ENCODE measurements at regions not wholly inside any gene's neighbourhood (a gene's known extent, or its start where the extent isn't known, plus 50 kb on each side); places are given as distances from the start of the nearest gene placed in this dataset.
"Not testable (repeated sequence)": the region's sequence is repeated elsewhere in the genome, so short reads cannot be mapped to it uniquely, and the experiment has no call there.

DNA sequence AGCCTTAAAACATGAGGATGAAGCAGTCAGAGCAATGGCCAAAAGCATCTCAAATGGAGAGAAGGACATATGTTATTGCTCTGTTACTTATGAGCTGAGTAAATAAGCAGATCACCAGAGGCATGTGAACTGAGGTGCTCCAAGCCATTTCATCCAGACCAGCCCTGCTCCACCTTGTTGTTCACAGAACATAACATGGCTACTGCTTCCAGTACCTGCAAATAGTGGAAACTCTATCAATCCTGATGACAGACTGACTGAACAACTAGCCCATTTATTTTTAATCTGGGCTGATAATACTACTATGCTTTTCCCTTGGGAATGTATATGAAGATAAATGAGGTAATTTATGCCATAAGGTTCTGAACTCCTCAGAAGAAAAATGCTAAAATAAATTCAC lies 1164.7 kb downstream of the FAM181B start:
- Histone ChIP-seq H3K9me3 (ENCODE audit: control insufficient read depth in 1 of 2, low read length in 2 of 2) (no peaks in the 10 kb centered on the region), H3K4me3 (ENCODE audit: low read depth in 1 of 2, low read length in 2 of 2) (no peak overlapping the region), H3K4me1 (ENCODE audit: control insufficient read depth in 1 of 2, insufficient read depth in 2 of 2, low read length in 2 of 2) (no peaks in the 10 kb centered on the region), H3K27me3 (ENCODE audit: low read depth, low read length) (no peaks in the 10 kb centered on the region), H3K36me3 (ENCODE audit: control insufficient read depth in 1 of 2, insufficient read depth in 2 of 2, low read length in 2 of 2) (no peaks in the 10 kb centered on the region), H3K27ac (ENCODE audit: low read length) (no peak overlapping the region)

DNA sequence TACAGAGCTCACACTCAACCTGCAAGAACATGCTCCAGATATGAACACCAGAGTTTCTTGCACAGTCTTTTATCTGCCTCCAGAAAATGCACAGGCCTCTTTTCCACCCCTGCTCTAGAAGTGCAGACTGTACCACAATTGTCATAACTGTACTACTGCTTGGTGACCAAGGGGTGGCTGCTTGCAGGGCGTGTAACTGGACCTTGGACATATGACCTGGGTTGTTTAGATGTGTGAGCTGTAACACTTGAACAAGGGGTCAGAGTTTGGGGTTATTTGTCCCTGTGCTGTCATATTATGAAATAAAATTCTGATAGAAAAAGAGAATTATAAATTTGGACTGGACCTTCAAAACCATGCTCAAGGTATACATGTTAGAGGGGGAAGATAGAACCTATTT lies 1185.5 kb downstream of the FAM181B start:
- H3K27me3 ChIP-seq (ENCODE audit: low read depth, low read length), result no peaks in the 10 kb centered on the region
- H3K4me3 ChIP-seq (ENCODE audit: low read depth in 1 of 2, low read length in 2 of 2), result no peak overlapping the region
- H3K36me3 ChIP-seq (ENCODE audit: control insufficient read depth in 1 of 2, insufficient read depth in 2 of 2, low read length in 2 of 2), result no peaks in the 10 kb centered on the region
- no peaks in the 10 kb centered on the region for H3K9me3 ChIP-seq (ENCODE audit: control insufficient read depth in 1 of 2, low read length in 2 of 2)
- no peak overlapping the region for H3K27ac ChIP-seq (ENCODE audit: low read length)
- H3K4me1 ChIP-seq (ENCODE audit: control insufficient read depth in 1 of 2, insufficient read depth in 2 of 2, low read length in 2 of 2), result no peaks in the 10 kb centered on the region

- H3K36me3 ChIP-seq (ENCODE audit: control insufficient read depth in 1 of 2, insufficient read depth in 2 of 2, low read length in 2 of 2); H3K27me3 ChIP-seq (ENCODE audit: low read depth, low read length): not testable (repeated sequence)
These were observed 1193.9 kb downstream of the FAM181B start for GRCh38 chr11:81539806-81540205.

DNA sequence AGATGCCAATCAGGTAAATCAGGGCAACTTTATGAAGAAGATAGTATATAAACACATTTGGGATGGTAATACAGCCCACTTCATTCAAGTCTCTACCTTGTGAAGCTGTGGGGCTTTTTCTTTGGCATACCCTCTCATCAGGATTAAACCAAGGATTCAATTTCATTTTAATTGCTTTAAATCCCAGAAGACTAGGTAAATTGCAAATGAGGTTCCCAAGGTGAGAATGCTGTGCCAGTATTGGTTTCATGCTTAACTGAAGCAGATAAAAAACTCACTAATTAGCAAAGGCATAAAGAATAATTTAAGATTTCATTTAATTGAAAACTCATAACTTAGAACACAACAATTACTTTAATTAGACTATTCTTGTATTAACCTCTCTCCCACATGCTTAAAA lies 1218.1 kb downstream of the FAM181B start:
- Histone ChIP-seq H3K27me3 (ENCODE audit: low read depth, low read length) (no peaks in the 10 kb centered on the region), H3K27ac (ENCODE audit: low read length) (no peak overlapping the region), H3K9me3 (ENCODE audit: control insufficient read depth in 1 of 2, low read length in 2 of 2) (no peaks in the 10 kb centered on the region), H3K4me1 (ENCODE audit: control insufficient read depth in 1 of 2, insufficient read depth in 2 of 2, low read length in 2 of 2) (no peaks in the 10 kb centered on the region), H3K36me3 (ENCODE audit: control insufficient read depth in 1 of 2, insufficient read depth in 2 of 2, low read length in 2 of 2) (no peaks in the 10 kb centered on the region), H3K4me3 (ENCODE audit: low read depth in 1 of 2, low read length in 2 of 2) (no peak overlapping the region)

More at GRCh38 chr11:81539806-81540205, 1193.9 kb downstream of the FAM181B start:
- H3K4me1 ChIP-seq (ENCODE audit: control insufficient read depth in 1 of 2, insufficient read depth in 2 of 2, low read length in 2 of 2); H3K9me3 ChIP-seq (ENCODE audit: control insufficient read depth in 1 of 2, low read length in 2 of 2); H3K4me3 ChIP-seq (ENCODE audit: low read depth in 1 of 2, low read length in 2 of 2); H3K27ac ChIP-seq (ENCODE audit: low read length): not testable (repeated sequence)

GRCh38 chr11:81497202-81497804 lies 1236.4 kb downstream of the FAM181B start:
- Histone ChIP-seq H3K4me3 (ENCODE audit: low read depth in 1 of 2, low read length in 2 of 2) (no peak overlapping the region), H3K27me3 (ENCODE audit: low read depth, low read length) (no peaks in the 10 kb centered on the region), H3K36me3 (ENCODE audit: control insufficient read depth in 1 of 2, insufficient read depth in 2 of 2, low read length in 2 of 2) (no peaks in the 10 kb centered on the region), H3K27ac (ENCODE audit: low read length) (no peak overlapping the region), H3K9me3 (ENCODE audit: control insufficient read depth in 1 of 2, low read length in 2 of 2) (no peaks in the 10 kb centered on the region), H3K4me1 (ENCODE audit: control insufficient read depth in 1 of 2, insufficient read depth in 2 of 2, low read length in 2 of 2) (no peaks in the 10 kb centered on the region)

GRCh38 chr11:81496601-81497000 lies 1237.1 kb downstream of the FAM181B start:
- no peaks in the 10 kb centered on the region for H3K36me3 ChIP-seq (ENCODE audit: control insufficient read depth in 1 of 2, insufficient read depth in 2 of 2, low read length in 2 of 2)
- H3K9me3 ChIP-seq (ENCODE audit: control insufficient read depth in 1 of 2, low read length in 2 of 2), result no peaks in the 10 kb centered on the region
- H3K27me3 ChIP-seq (ENCODE audit: low read depth, low read length), result no peaks in the 10 kb centered on the region
- H3K4me3 ChIP-seq (ENCODE audit: low read depth in 1 of 2, low read length in 2 of 2), result no peak overlapping the region
- no peaks in the 10 kb centered on the region for H3K4me1 ChIP-seq (ENCODE audit: control insufficient read depth in 1 of 2, insufficient read depth in 2 of 2, low read length in 2 of 2)
- no peak overlapping the region for H3K27ac ChIP-seq (ENCODE audit: low read length)

GRCh38 chr11:81495699-81496292 lies 1237.9 kb downstream of the FAM181B start:
- Histone ChIP-seq H3K4me3 (ENCODE audit: low read depth in 1 of 2, low read length in 2 of 2) (no peak overlapping the region), H3K27me3 (ENCODE audit: low read depth, low read length) (no peaks in the 10 kb centered on the region), H3K36me3 (ENCODE audit: control insufficient read depth in 1 of 2, insufficient read depth in 2 of 2, low read length in 2 of 2) (no peaks in the 10 kb centered on the region), H3K9me3 (ENCODE audit: control insufficient read depth in 1 of 2, low read length in 2 of 2) (no peaks in the 10 kb centered on the region), H3K4me1 (ENCODE audit: control insufficient read depth in 1 of 2, insufficient read depth in 2 of 2, low read length in 2 of 2) (no peaks in the 10 kb centered on the region), H3K27ac (ENCODE audit: low read length) (no peak overlapping the region)

DNA sequence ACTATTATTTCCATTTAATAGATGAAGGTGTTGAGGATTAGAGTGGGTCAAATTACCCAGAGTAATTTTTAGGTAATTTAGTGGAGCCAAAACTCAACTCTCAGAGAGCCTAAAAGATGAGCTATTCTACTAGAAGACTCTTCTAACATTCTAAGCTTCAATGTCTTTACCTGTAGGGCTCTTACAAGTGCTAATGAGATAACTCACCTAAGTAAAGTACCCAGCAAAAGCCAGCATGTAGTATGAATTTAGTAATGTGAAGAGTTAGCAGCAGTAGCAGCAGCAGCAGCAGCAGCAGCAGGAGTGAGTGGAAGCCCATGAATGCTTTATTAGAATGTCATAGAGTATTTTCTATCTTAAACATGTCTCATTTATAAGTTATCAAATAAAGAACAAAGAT lies 1239.2 kb downstream of the FAM181B start:
- no peak overlapping the region for H3K27ac ChIP-seq (ENCODE audit: low read length)
- H3K4me3 ChIP-seq (ENCODE audit: low read depth in 1 of 2, low read length in 2 of 2), result no peak overlapping the region
- H3K4me1 ChIP-seq (ENCODE audit: control insufficient read depth in 1 of 2, insufficient read depth in 2 of 2, low read length in 2 of 2), result no peaks in the 10 kb centered on the region
- H3K27me3 ChIP-seq (ENCODE audit: low read depth, low read length), result no peaks in the 10 kb centered on the region
- no peaks in the 10 kb centered on the region for H3K9me3 ChIP-seq (ENCODE audit: control insufficient read depth in 1 of 2, low read length in 2 of 2)
- no peaks in the 10 kb centered on the region for H3K36me3 ChIP-seq (ENCODE audit: control insufficient read depth in 1 of 2, insufficient read depth in 2 of 2, low read length in 2 of 2)

- no peak overlapping the region for H3K27ac ChIP-seq (ENCODE audit: low read length)
- no peaks in the 10 kb centered on the region for H3K4me1 ChIP-seq (ENCODE audit: control insufficient read depth in 1 of 2, insufficient read depth in 2 of 2, low read length in 2 of 2)
- H3K4me3 ChIP-seq (ENCODE audit: low read depth in 1 of 2, low read length in 2 of 2), result no peak overlapping the region
- no peaks in the 10 kb centered on the region for H3K9me3 ChIP-seq (ENCODE audit: control insufficient read depth in 1 of 2, low read length in 2 of 2)
- no peaks in the 10 kb centered on the region for H3K36me3 ChIP-seq (ENCODE audit: control insufficient read depth in 1 of 2, insufficient read depth in 2 of 2, low read length in 2 of 2)
- no peaks in the 10 kb centered on the region for H3K27me3 ChIP-seq (ENCODE audit: low read depth, low read length)
These were observed 1240.7 kb downstream of the FAM181B start for GRCh38 chr11:81492923-81493445.

- Histone ChIP-seq H3K27ac (ENCODE audit: low read length) (no peak overlapping the region), H3K4me3 (ENCODE audit: low read depth in 1 of 2, low read length in 2 of 2) (no peak overlapping the region), H3K9me3 (ENCODE audit: control insufficient read depth in 1 of 2, low read length in 2 of 2) (no peaks in the 10 kb centered on the region), H3K27me3 (ENCODE audit: low read depth, low read length) (no peaks in the 10 kb centered on the region), H3K36me3 (ENCODE audit: control insufficient read depth in 1 of 2, insufficient read depth in 2 of 2, low read length in 2 of 2) (no peaks in the 10 kb centered on the region), H3K4me1 (ENCODE audit: control insufficient read depth in 1 of 2, insufficient read depth in 2 of 2, low read length in 2 of 2) (no peaks in the 10 kb centered on the region)
These were observed 1246.6 kb downstream of the FAM181B start for GRCh38 chr11:81487109-81487508.

GRCh38 chr11:81484196-81484595 lies 1249.5 kb downstream of the FAM181B start:
- Histone ChIP-seq H3K27ac (ENCODE audit: low read length) (no peak overlapping the region), H3K4me1 (ENCODE audit: control insufficient read depth in 1 of 2, insufficient read depth in 2 of 2, low read length in 2 of 2) (no peaks in the 10 kb centered on the region), H3K9me3 (ENCODE audit: control insufficient read depth in 1 of 2, low read length in 2 of 2) (no peaks in the 10 kb centered on the region)

DNA sequence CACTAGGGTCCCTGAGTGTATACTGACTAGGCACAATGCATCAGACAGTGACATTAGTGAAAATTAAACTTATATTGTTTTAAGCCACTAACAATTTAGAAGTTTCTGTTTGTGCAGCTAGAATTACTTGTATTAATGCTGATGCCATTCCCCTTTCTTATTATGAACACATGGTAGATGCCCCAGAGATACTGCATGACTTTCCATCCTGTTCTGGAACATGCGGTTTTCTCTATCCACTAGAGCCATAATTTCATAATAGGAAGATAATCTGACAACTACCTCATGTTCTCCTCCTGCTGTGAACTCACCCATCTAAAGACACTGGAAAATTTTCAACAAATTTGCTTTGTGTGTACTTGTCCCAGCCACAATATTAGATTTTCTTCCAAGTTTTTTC lies 1256.4 kb downstream of the FAM181B start:
- H3K27ac ChIP-seq (ENCODE audit: low read length), result no peak overlapping the region

More at GRCh38 chr11:81484196-81484595, 1249.5 kb downstream of the FAM181B start:
- H3K4me3 ChIP-seq (ENCODE audit: low read depth in 1 of 2, low read length in 2 of 2), result no peak overlapping the region
- no peaks in the 10 kb centered on the region for H3K36me3 ChIP-seq (ENCODE audit: control insufficient read depth in 1 of 2, insufficient read depth in 2 of 2, low read length in 2 of 2)
- no peaks in the 10 kb centered on the region for H3K27me3 ChIP-seq (ENCODE audit: low read depth, low read length)

More for the DNA sequence above, 1256.4 kb downstream of the FAM181B start:
- H3K36me3 ChIP-seq (ENCODE audit: control insufficient read depth in 1 of 2, insufficient read depth in 2 of 2, low read length in 2 of 2), result no peaks in the 10 kb centered on the region
- no peaks in the 10 kb centered on the region for H3K9me3 ChIP-seq (ENCODE audit: control insufficient read depth in 1 of 2, low read length in 2 of 2)
- H3K4me1 ChIP-seq (ENCODE audit: control insufficient read depth in 1 of 2, insufficient read depth in 2 of 2, low read length in 2 of 2), result no peaks in the 10 kb centered on the region
- no peak overlapping the region for H3K4me3 ChIP-seq (ENCODE audit: low read depth in 1 of 2, low read length in 2 of 2)
- H3K27me3 ChIP-seq (ENCODE audit: low read depth, low read length), result no peaks in the 10 kb centered on the region

Data from muscle layer of duodenum (tissue), 2 donors.